Lung (tissue), 11 donors: ENCODE measurements at regions not wholly inside any gene's neighbourhood (a gene's known extent, or its start where the extent isn't known, plus 50 kb on each side); places are given as distances from the start of the nearest gene placed in this dataset.

Source experiments
- ATAC-seq: fragments of 200-7000 bp; cut with Tn5 transposase; one replicate; pipeline ENCODE4 v1.9.1; 2020; ENCODE audit warnings: moderate number of reproducible peaks; ENCODE audit not compliant: insufficient read depth, low FRiP score
- DNase-seq, 3 donors: peaks; one replicate each; pipeline ENCODE4 v3.0.0-alpha.2; 2013 to 2017
- H3K27ac ChIP-seq, 2 donors: one replicate each; pipeline ENCODE4 v1.5.1; 2013; ENCODE audit warnings: mild to moderate bottlenecking in 2 of 2, moderate library complexity in 2 of 2, control low read depth in 1 of 2, inconsistent platforms in 1 of 2, low read depth in 1 of 2, low read length in 1 of 2
- H3K27me3 ChIP-seq, 3 donors: one replicate each; pipeline ENCODE4 v1.5.1; 2013; ENCODE audit warnings: low read length in 2 of 3; ENCODE audit not compliant: control insufficient read depth in 3 of 3, insufficient read depth in 3 of 3
- H3K36me3 ChIP-seq, 4 donors: one replicate each; pipeline ENCODE4 v1.5.1; 2013; ENCODE audit warnings: low read length in 4 of 4, mild to moderate bottlenecking in 1 of 4, moderate library complexity in 1 of 4; ENCODE audit not compliant: control insufficient read depth in 4 of 4, insufficient read depth in 4 of 4
- H3K4me1 ChIP-seq, 5 donors: one replicate each; pipeline ENCODE4 v1.5.1; 2013; ENCODE audit warnings: low read length in 5 of 5, mild to moderate bottlenecking in 2 of 5, moderate library complexity in 1 of 5; ENCODE audit not compliant: control insufficient read depth in 5 of 5, insufficient read depth in 5 of 5
- H3K4me3 ChIP-seq: one replicate; pipeline ENCODE4 v1.5.1; 2013; ENCODE audit warnings: mild to moderate bottlenecking, control low read depth, moderate library complexity
- H3K9ac ChIP-seq, 2 donors: one replicate each; pipeline ENCODE4 v1.5.1; 2013; ENCODE audit warnings: low read length in 2 of 2, control low read depth in 1 of 2; ENCODE audit not compliant: insufficient read depth in 1 of 2
- H3K9me3 ChIP-seq, 4 donors: one replicate each; pipeline ENCODE4 v1.5.1; 2013; ENCODE audit warnings: low read length in 3 of 4, mild to moderate bottlenecking in 1 of 4, moderate library complexity in 1 of 4; ENCODE audit not compliant: control insufficient read depth in 4 of 4, insufficient read depth in 3 of 4
- CTCF ChIP-seq: IDR thresholded peaks from 2 replicates; pipeline ENCODE4 v1.5.1; 2012; ENCODE audit warnings: mild to moderate bottlenecking; ENCODE audit errors: control extremely low read depth, extremely low read depth
- WGBS, 2 donors: extraction: QIAGEN DNeasy Blood & Tissue Kit; methylation state at CpG; one replicate each; pipeline ENCODE4 v1.1.7; 2013; 5-methylcytosine and 5-hydroxymethylcytosine counted together
- donor health status: control.
- donor health status: control.
- donor health status: Bipolar disorder and iron deficiency.
- donor health status: healthy.
- donor health status: DM: yes; HTN: yes; CAD: no.

GRCh38 chr1:219495737-219496408 lies 117.0 kb downstream of the ZC3H11B start:
- Histone ChIP-seq H3K4me3 (no peak overlapping the region), H3K9me3 (no peaks in the 10 kb centered on the region), H3K4me1 (peaks cover 0 to 40% (median 4%) of the 10 kb centered on the region in 5 donors), H3K27me3 (no peaks in the 10 kb centered on the region), H3K36me3 (no peaks in the 10 kb centered on the region), H3K9ac (no peak overlapping the region), H3K27ac (no peak overlapping the region)
- ATAC-seq, result no peak
- 60 to 71% methylated on average over 6 of the region's 6 CpGs for WGBS, 2 donors
- DNase-seq, result no peak
- TF ChIP-seq CTCF, result no peak

DNA sequence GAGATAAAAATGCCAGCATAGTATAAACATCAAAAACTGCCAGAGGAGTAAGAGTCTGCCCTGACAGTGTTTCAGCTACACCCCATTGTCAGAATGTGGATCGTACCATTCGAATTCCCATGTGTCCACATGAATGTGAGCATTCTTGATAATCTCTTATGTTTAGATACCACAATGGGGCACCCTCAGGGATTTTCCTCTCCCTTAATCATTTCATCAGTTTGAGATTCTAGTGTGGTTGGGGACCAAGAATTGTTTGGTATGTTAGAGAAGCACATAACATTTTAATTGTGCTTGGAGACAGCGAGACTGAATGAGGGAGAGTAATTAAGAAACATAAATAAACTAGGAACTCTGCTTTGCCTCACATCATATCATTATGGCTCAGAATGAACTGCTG lies 120.2 kb downstream of the ZC3H11B start:
- Histone ChIP-seq H3K36me3 (no peaks in the 10 kb centered on the region), H3K4me1 (peaks cover 0 to 31% (median 4%) of the 10 kb centered on the region in 5 donors), H3K9ac (no peak overlapping the region), H3K4me3 (no peak overlapping the region), H3K27ac (no peak overlapping the region), H3K27me3 (no peaks in the 10 kb centered on the region), H3K9me3 (no peaks in the 10 kb centered on the region)
- DNase-seq, result peak; percentile 32 to 76 (median 76)
- ATAC-seq, result no peak
- TF ChIP-seq CTCF, result no peak
- WGBS, 2 donors, result 73 to 92% methylated on average over 3 of the region's 3 CpGs

GRCh38 chr1:219490566-219490965 lies 122.3 kb downstream of the ZC3H11B start:
- DNase-seq, result no peak
- WGBS, 2 donors, result 91 to 100% methylated on average over 1 of the region's 1 CpG

More at GRCh38 chr1:219490566-219490965, 122.3 kb downstream of the ZC3H11B start:
- Histone ChIP-seq H3K27me3 (no peaks in the 10 kb centered on the region), H3K9ac (no peak overlapping the region), H3K9me3 (no peaks in the 10 kb centered on the region), H3K36me3 (no peaks in the 10 kb centered on the region), H3K27ac (no peak overlapping the region), H3K4me1 (peaks cover 0 to 21% (median 0%) of the 10 kb centered on the region in 5 donors), H3K4me3 (no peak overlapping the region)
- ATAC-seq, result no peak
- no peak for TF ChIP-seq CTCF
